ENCODE measurements at regions not wholly inside any gene's neighbourhood (a gene's known extent, or its start where the extent isn't known, plus 50 kb on each side); places are given as distances from the start of the nearest gene placed in this dataset.
A peak's percentile ranks its signal among the peaks of the same experiment; 100 is the strongest.
"Not testable (repeated sequence)": the region's sequence is repeated elsewhere in the genome, so short reads cannot be mapped to it uniquely, and the experiment has no call there.

- Mint-ChIP-seq H3K4me1 (peaks cover 55 to 72% (median 67%) of the 10 kb centered on the region in 3 donors), H3K27me3 (no peaks in the 10 kb centered on the region), H3K9me3 (peaks cover 0 to 11% (median 0%) of the 10 kb centered on the region in 3 donors), H3K36me3 (no peaks in the 10 kb centered on the region), H3K27ac (peak overlapping the region; percentile 86 to 92), H3K4me3 (peak overlapping the region; percentile 60 to 91 (median 74))
- Histone ChIP-seq H3K27ac (ENCODE audit: low read length) (peak overlapping the region; percentile 74), H3K27me3 (replicated peaks in 1 of 2; ENCODE audit: control insufficient read depth in 2 of 2, extremely low read depth in 1 of 2, insufficient read depth in 2 of 2, low read length in 1 of 2) (no peaks in the 10 kb centered on the region), H3K9me3 (no peaks in the 10 kb centered on the region), H3K4me3 (ENCODE audit: control insufficient read depth in 1 of 2, extremely low read depth in 1 of 2, low read length in 1 of 2) (peak overlapping the region; percentile 5 to 10), H3K4me1 (ENCODE audit: control insufficient read depth in 1 of 2, extremely low read depth in 1 of 2, insufficient read depth in 2 of 2, low read length in 2 of 2) (peaks cover 29 to 37% of the 10 kb centered on the region in 2 experiments), H3K36me3 (ENCODE audit: control insufficient read depth in 2 of 2, extremely low read depth in 1 of 2, insufficient read depth in 1 of 2, low read length in 1 of 2) (no peaks in the 10 kb centered on the region)
- ChIA-PET POLR2A (interaction anchor here in 1 of 2 donors (0.6 kb wide), 1 partner anchor 28 kb away, joined by 4 read pairs; no protein-coding TSS in a partner anchor), CTCF (interaction anchor here (0.6 to 1.3 kb wide), 4 partner anchors 9 to 70 kb away, joined by 3 to 5 read pairs (median 4); no protein-coding TSS in a partner anchor)
- 0% methylated on average over 2 of the region's 8 CpGs for WGBS (ENCODE audit: insufficient coverage)
- ATAC-seq (replicated peaks in 1 of 4) (peak; percentile 21 to 50 (median 30)), DNase-seq (peak in 27 of 35 experiments; percentile 4 to 68 (median 16))
Observed at GRCh38 chr1:121516234-121516967, 331.6 kb downstream of the SRGAP2C start.

- H3K4me3 ChIP-seq (ENCODE audit: control insufficient read depth in 1 of 2, extremely low read depth in 1 of 2, low read length in 1 of 2), result no peak overlapping the region
- H3K27ac ChIP-seq (ENCODE audit: low read length), result peak overlapping the region; percentile 74
- ATAC-seq (replicated peaks in 1 of 4) (no peak), DNase-seq (no peak)
- ChIA-PET CTCF (no interaction called here), POLR2A (no interaction called here)
- H3K36me3 Mint-ChIP-seq, result no peaks in the 10 kb centered on the region
- H3K4me1 ChIP-seq (ENCODE audit: control insufficient read depth in 1 of 2, extremely low read depth in 1 of 2, insufficient read depth in 2 of 2, low read length in 2 of 2), result peaks cover 29 to 37% of the 10 kb centered on the region in 2 experiments
- no peaks in the 10 kb centered on the region for H3K36me3 ChIP-seq (ENCODE audit: control insufficient read depth in 2 of 2, extremely low read depth in 1 of 2, insufficient read depth in 1 of 2, low read length in 1 of 2)
- peaks cover 0 to 7% (median 0%) of the 10 kb centered on the region in 3 donors for H3K9me3 Mint-ChIP-seq
- H3K27me3 Mint-ChIP-seq, result no peaks in the 10 kb centered on the region
- H3K4me3 Mint-ChIP-seq, result peak overlapping the region; percentile 90 to 94 (median 91)
- H3K27ac Mint-ChIP-seq, result peak overlapping the region; percentile 86 to 97
- H3K4me1 Mint-ChIP-seq, result peaks cover 58 to 66% (median 65%) of the 10 kb centered on the region in 3 donors
- H3K9me3 ChIP-seq, result no peaks in the 10 kb centered on the region
- H3K27me3 ChIP-seq (replicated peaks in 1 of 2; ENCODE audit: control insufficient read depth in 2 of 2, extremely low read depth in 1 of 2, insufficient read depth in 2 of 2, low read length in 1 of 2), result no peaks in the 10 kb centered on the region
- WGBS (ENCODE audit: insufficient coverage), result 74% methylated on average over 2 of the region's 9 CpGs
Observed at GRCh38 chr1:121517586-121518230, 332.9 kb downstream of the SRGAP2C start.

GRCh38 chr1:121518726-121519041 lies 333.9 kb downstream of the SRGAP2C start:
- ChIA-PET POLR2A (no interaction called here), CTCF (interaction anchor here in 1 of 2 donors (0.6 kb wide), 1 partner anchor 42 kb away, joined by 4 read pairs; no protein-coding TSS in a partner anchor)
- Histone ChIP-seq H3K4me1 (ENCODE audit: control insufficient read depth in 1 of 2, extremely low read depth in 1 of 2, insufficient read depth in 2 of 2, low read length in 2 of 2) (peaks cover 29 to 37% of the 10 kb centered on the region in 2 experiments), H3K27me3 (replicated peaks in 1 of 2; ENCODE audit: control insufficient read depth in 2 of 2, extremely low read depth in 1 of 2, insufficient read depth in 2 of 2, low read length in 1 of 2) (no peaks in the 10 kb centered on the region), H3K36me3 (ENCODE audit: control insufficient read depth in 2 of 2, extremely low read depth in 1 of 2, insufficient read depth in 1 of 2, low read length in 1 of 2) (no peaks in the 10 kb centered on the region), H3K27ac (ENCODE audit: low read length) (peak overlapping the region; percentile 68), H3K9me3 (no peaks in the 10 kb centered on the region), H3K4me3 (ENCODE audit: control insufficient read depth in 1 of 2, extremely low read depth in 1 of 2, low read length in 1 of 2) (peak overlapping the region; percentile 75 to 82)
- DNase-seq (no peak), ATAC-seq (replicated peaks in 1 of 4) (no peak)
- peak overlapping the region; percentile 90 to 94 (median 91) for H3K4me3 Mint-ChIP-seq
- H3K27me3 Mint-ChIP-seq, result no peaks in the 10 kb centered on the region
- peaks cover 58 to 68% (median 66%) of the 10 kb centered on the region in 3 donors for H3K4me1 Mint-ChIP-seq
- H3K9me3 Mint-ChIP-seq, result peaks cover 0 to 7% (median 0%) of the 10 kb centered on the region in 3 donors
- WGBS (ENCODE audit: insufficient coverage), result 0% methylated on average over 4 of the region's 8 CpGs
- peaks cover 3% of the 10 kb centered on the region for H3K36me3 Mint-ChIP-seq
- H3K27ac Mint-ChIP-seq, result peak overlapping the region; percentile 86 to 97

- 2% methylated on average over 59 of the region's 75 CpGs for WGBS (ENCODE audit: insufficient coverage)
- CTCF ChIA-PET, result interaction anchor here in 1 of 2 donors (1.2 to 1.4 kb wide), 2 partner anchors 32 to 60 kb away, joined by 6 read pairs; no protein-coding TSS in a partner anchor
Observed at GRCh38 chr1:121519042-121519755, 334.4 kb downstream of the SRGAP2C start.

GRCh38 chr1:121519756-121520286 lies 335.0 kb downstream of the SRGAP2C start:
- H3K9me3 Mint-ChIP-seq; H3K9me3 ChIP-seq; H3K27me3 Mint-ChIP-seq; POLR2A ChIA-PET; H3K36me3 Mint-ChIP-seq; H3K36me3 ChIP-seq (ENCODE audit: control insufficient read depth in 2 of 2, extremely low read depth in 1 of 2, insufficient read depth in 1 of 2, low read length in 1 of 2); ATAC-seq (replicated peaks in 1 of 4); H3K27me3 ChIP-seq (replicated peaks in 1 of 2; ENCODE audit: control insufficient read depth in 2 of 2, extremely low read depth in 1 of 2, insufficient read depth in 2 of 2, low read length in 1 of 2); DNase-seq: not testable (repeated sequence)
- Histone ChIP-seq H3K4me3 (ENCODE audit: control insufficient read depth in 1 of 2, extremely low read depth in 1 of 2, low read length in 1 of 2) (peak overlapping the region; percentile 75 to 82), H3K27ac (ENCODE audit: low read length) (peak overlapping the region; percentile 68), H3K4me1 (ENCODE audit: control insufficient read depth in 1 of 2, extremely low read depth in 1 of 2, insufficient read depth in 2 of 2, low read length in 2 of 2) (peaks cover 29 to 31% of the 10 kb centered on the region in 2 experiments)
- CTCF ChIA-PET, result interaction anchor here in 1 of 2 donors (1.2 to 1.4 kb wide), 2 partner anchors 32 to 61 kb away, joined by 6 read pairs; no protein-coding TSS in a partner anchor
- Mint-ChIP-seq H3K4me1 (peaks cover 56 to 68% (median 57%) of the 10 kb centered on the region in 3 donors), H3K27ac (peak overlapping the region; percentile 94 to 97), H3K4me3 (peak overlapping the region; percentile 90 to 94 (median 91))
- WGBS (ENCODE audit: insufficient coverage), result 31% methylated on average over 7 of the region's 19 CpGs

More at GRCh38 chr1:121519042-121519755, 334.4 kb downstream of the SRGAP2C start:
- H3K27ac Mint-ChIP-seq, result peak overlapping the region; percentile 94 to 97
- peak overlapping the region; percentile 90 to 94 (median 91) for H3K4me3 Mint-ChIP-seq
- Histone ChIP-seq H3K36me3 (ENCODE audit: control insufficient read depth in 2 of 2, extremely low read depth in 1 of 2, insufficient read depth in 1 of 2, low read length in 1 of 2) (no peaks in the 10 kb centered on the region), H3K9me3 (no peaks in the 10 kb centered on the region), H3K27me3 (replicated peaks in 1 of 2; ENCODE audit: control insufficient read depth in 2 of 2, extremely low read depth in 1 of 2, insufficient read depth in 2 of 2, low read length in 1 of 2) (no peaks in the 10 kb centered on the region), H3K27ac (ENCODE audit: low read length) (peak overlapping the region; percentile 68), H3K4me3 (ENCODE audit: control insufficient read depth in 1 of 2, extremely low read depth in 1 of 2, low read length in 1 of 2) (peak overlapping the region; percentile 75 to 82), H3K4me1 (ENCODE audit: control insufficient read depth in 1 of 2, extremely low read depth in 1 of 2, insufficient read depth in 2 of 2, low read length in 2 of 2) (peaks cover 29 to 35% of the 10 kb centered on the region in 2 experiments)
- peak; percentile 90 to 93 (median 91) for ATAC-seq (replicated peaks in 1 of 4)
- H3K36me3 Mint-ChIP-seq, result peaks cover 5% of the 10 kb centered on the region
- peaks cover 56 to 69% (median 62%) of the 10 kb centered on the region in 3 donors for H3K4me1 Mint-ChIP-seq
- POLR2A ChIA-PET, result no interaction called here
- no peaks in the 10 kb centered on the region for H3K27me3 Mint-ChIP-seq
- DNase-seq, result peak; percentile 69 to 89 (median 80)
- H3K9me3 Mint-ChIP-seq, result peaks cover 0 to 7% (median 0%) of the 10 kb centered on the region in 3 donors

Measured in T-cell (primary cell).